ENCODE measurements at regions not wholly inside any gene's neighbourhood (a gene's known extent, or its start where the extent isn't known, plus 50 kb on each side); places are given as distances from the start of the nearest gene placed in this dataset.

GRCh38 chr5:113935453-113935852, 422.0 kb downstream of the YTHDC2 start:
- WGBS, 2 donors = 93% methylated on average over 7 of the region's 7 CpGs
- no peak for TF ChIP-seq CTCF (IDR thresholded peaks at IDR 0.05)
- no peak for TF ChIP-seq POLR2A (IDR thresholded peaks at IDR 0.05)
- no peak for DNase-seq (ENCODE audit: low spot score in 2 of 2)
- intact Hi-C loops (cut with DNase I; ENCODE audit: low total_unique reads) = no loop called here
- H3K4me3 ChIP-seq (ENCODE audit: low read depth, poor library complexity, severe bottlenecking) = no peak overlapping the region

GRCh38 chr5:113937301-113937700, 423.8 kb downstream of the YTHDC2 start:
- TF ChIP-seq POLR2A (IDR thresholded peaks at IDR 0.05) (no peak), CTCF (IDR thresholded peaks at IDR 0.05) (no peak)
- 92 to 93% methylated on average over 2 of the region's 2 CpGs for WGBS, 2 donors
- H3K4me3 ChIP-seq (ENCODE audit: low read depth, poor library complexity, severe bottlenecking) = no peak overlapping the region
- DNase-seq (ENCODE audit: low spot score in 2 of 2) = no peak
- intact Hi-C loops (cut with DNase I; ENCODE audit: low total_unique reads) = no loop called here

- TF ChIP-seq POLR2A (IDR thresholded peaks at IDR 0.05) (no peak), CTCF (IDR thresholded peaks at IDR 0.05) (no peak)
Observed at GRCh38 chr5:113939988-113940387, 421.9 kb upstream of the KCNN2 start.

GRCh38 chr5:113950186-113950585, 411.7 kb upstream of the KCNN2 start:
- no peak for DNase-seq (ENCODE audit: low spot score in 2 of 2)
- WGBS, 2 donors = 48% methylated on average over 2 of the region's 2 CpGs
- intact Hi-C loops (cut with DNase I; ENCODE audit: low total_unique reads) = no loop called here

More at GRCh38 chr5:113939988-113940387, 421.9 kb upstream of the KCNN2 start:
- 40 to 44% methylated on average over 3 of the region's 3 CpGs for WGBS, 2 donors
- no peak for DNase-seq (ENCODE audit: low spot score in 2 of 2)
- H3K4me3 ChIP-seq (ENCODE audit: low read depth, poor library complexity, severe bottlenecking) = no peak overlapping the region
- intact Hi-C loops (cut with DNase I; ENCODE audit: low total_unique reads) = no loop called here

GRCh38 chr5:113965225-113965624, 396.6 kb upstream of the KCNN2 start:
- 83 to 85% methylated on average over 3 of the region's 3 CpGs for WGBS, 2 donors
- no peak for DNase-seq (ENCODE audit: low spot score in 2 of 2)
- no peak overlapping the region for H3K4me3 ChIP-seq (ENCODE audit: low read depth, poor library complexity, severe bottlenecking)
- no peak for TF ChIP-seq POLR2A (IDR thresholded peaks at IDR 0.05)
- intact Hi-C loops (cut with DNase I; ENCODE audit: low total_unique reads) = no loop called here

More at GRCh38 chr5:113950186-113950585, 411.7 kb upstream of the KCNN2 start:
- TF ChIP-seq CTCF (IDR thresholded peaks at IDR 0.05) = no peak
- TF ChIP-seq POLR2A (IDR thresholded peaks at IDR 0.05) = no peak
- H3K4me3 ChIP-seq (ENCODE audit: low read depth, poor library complexity, severe bottlenecking) = no peak overlapping the region

GRCh38 chr5:113969901-113970300, 392.0 kb upstream of the KCNN2 start:
- TF ChIP-seq POLR2A (IDR thresholded peaks at IDR 0.05) = no peak
- TF ChIP-seq CTCF (IDR thresholded peaks at IDR 0.05) = no peak
- intact Hi-C loops (cut with DNase I; ENCODE audit: low total_unique reads) = no loop called here
- no peak for DNase-seq (ENCODE audit: low spot score in 2 of 2)
- H3K4me3 ChIP-seq (ENCODE audit: low read depth, poor library complexity, severe bottlenecking) = no peak overlapping the region
